HG02678 (cell line): ENCODE measurements at regions not wholly inside any gene's neighbourhood (a gene's known extent, or its start where the extent isn't known, plus 50 kb on each side); places are given as distances from the start of the nearest gene placed in this dataset.

Experiments used
- ATAC-seq: cut with Tn5 transposase; IDR thresholded peaks from one replicate; pipeline ENCODE4 v1.9.1; 2021; ENCODE audit warnings: mild to moderate bottlenecking, moderate library complexity; ENCODE audit not compliant: unreplicated experiment

- ATAC-seq: no peak
These were observed 548.1 kb upstream of the INTU start for GRCh38 chr4:127084666-127085065.

DNA sequence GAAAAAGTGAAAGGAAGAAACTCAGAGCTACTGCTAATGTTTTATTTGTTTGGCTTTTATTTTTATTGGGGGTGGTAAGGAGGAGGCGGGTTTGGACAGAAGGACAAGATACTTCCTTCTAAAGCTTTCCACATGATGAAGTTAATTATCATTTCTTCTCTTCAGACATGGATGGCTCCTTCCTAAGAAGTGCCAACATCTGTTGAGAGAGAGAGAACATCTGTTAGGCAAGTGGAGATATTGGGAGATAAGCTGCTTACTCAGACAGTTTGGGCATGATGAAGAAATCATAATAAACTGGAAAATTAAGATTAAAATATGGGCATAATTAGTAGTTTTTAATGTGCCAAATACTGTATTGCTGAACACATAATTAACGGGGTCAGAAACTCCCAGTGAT, 535.7 kb upstream of the INTU start:
- no peak for ATAC-seq

- ATAC-seq: no peak
These were observed 530.4 kb upstream of the INTU start for GRCh38 chr4:127102361-127102760.

DNA sequence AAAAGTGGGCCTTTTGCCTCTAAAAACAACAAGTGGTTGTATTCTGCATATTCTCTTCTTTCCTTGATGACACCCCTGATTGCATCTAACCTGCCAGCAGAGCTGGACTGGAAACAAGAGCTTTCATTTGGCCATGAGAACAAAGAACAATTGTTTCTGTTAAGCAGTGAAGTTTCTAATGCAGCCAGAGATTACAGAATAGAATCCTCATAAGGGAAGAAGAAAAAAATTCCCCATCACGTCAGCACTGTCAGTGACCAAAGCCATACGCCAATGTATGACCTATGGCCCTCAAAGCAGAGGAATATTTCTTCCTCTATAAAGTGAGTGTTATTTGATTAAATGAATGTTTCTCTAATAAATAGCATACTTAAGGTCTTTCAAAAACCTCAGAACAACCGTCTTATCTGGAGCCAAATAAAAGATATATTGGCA, 529.1 kb upstream of the INTU start:
- no peak for ATAC-seq

- ATAC-seq: no peak
These were observed 518.9 kb upstream of the INTU start for GRCh38 chr4:127113844-127114362.

DNA sequence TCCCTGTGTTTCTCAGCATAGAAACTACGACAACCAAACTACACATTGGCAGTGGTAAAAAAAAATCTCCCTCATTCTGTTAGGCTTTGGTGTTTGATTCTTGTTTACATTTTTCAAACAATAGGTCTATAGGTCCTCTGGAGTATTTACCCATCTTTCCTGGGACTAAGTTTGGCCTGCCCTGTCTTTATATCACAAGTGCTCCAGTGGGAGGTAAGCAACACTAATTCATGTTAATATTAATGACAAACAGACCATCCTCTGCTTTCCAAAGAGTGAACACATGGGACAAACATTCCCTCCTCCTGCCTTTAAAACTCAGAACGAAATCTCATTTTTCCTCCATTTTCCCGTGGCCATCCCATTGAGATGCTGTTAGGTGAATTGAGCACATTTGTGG, 514.1 kb upstream of the INTU start:
- no peak for ATAC-seq

DNA sequence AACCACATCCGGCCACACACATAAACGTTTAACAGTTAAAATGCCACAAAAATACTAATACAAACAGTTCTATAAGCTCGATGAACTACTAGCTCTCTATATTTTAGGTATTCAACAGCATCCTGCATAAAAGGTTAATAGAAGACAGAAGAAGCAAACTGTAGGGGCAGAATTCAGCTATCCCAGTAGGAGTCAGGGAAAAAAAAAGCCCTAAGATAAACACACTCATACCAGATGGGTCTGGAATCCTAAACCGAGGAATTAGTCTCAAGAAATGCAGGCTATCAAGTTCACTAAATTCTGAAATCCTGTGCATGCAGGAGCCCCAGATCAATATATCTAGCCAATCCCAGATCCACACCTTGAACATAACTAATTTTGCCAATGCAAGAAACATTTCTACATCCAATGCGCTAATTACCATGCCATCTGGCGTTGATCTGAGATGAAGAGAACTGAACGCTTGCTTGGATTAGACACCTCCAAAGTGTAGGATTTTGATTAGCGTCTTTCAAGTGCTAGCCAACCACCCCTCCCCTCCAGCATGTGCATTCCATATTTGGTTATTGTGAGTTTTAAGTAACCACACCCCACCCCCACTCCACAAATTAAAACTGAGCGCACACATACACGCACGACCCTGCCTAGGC, 512.2 kb upstream of the INTU start:
- ATAC-seq: no peak

GRCh38 chr4:127124919-127125318, 507.8 kb upstream of the INTU start:
- no peak for ATAC-seq

GRCh38 chr4:127126718-127127117, 506.0 kb upstream of the INTU start:
- ATAC-seq: no peak

GRCh38 chr4:127131527-127131926, 501.2 kb upstream of the INTU start:
- no peak for ATAC-seq

GRCh38 chr4:127134490-127134889, 498.3 kb upstream of the INTU start:
- ATAC-seq: no peak

DNA sequence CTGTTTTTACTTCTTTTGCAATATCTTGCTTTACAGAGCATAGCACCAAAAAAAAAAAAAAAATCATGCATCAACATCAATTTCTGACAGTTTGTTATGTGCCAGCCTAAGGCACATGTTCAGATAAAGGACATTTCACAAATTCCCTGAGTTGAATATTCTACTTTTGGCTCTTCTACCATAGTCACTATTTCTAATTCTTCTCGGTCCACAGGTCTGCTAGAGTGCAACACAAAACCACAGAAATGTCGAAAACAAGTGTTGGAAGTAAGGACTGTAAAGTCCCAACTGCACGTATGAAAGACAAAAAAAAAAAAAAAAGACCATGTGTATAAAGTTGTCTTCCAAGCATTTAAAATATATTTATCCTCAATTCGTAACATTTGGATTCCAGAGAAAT, 494.2 kb upstream of the INTU start:
- ATAC-seq: no peak

DNA sequence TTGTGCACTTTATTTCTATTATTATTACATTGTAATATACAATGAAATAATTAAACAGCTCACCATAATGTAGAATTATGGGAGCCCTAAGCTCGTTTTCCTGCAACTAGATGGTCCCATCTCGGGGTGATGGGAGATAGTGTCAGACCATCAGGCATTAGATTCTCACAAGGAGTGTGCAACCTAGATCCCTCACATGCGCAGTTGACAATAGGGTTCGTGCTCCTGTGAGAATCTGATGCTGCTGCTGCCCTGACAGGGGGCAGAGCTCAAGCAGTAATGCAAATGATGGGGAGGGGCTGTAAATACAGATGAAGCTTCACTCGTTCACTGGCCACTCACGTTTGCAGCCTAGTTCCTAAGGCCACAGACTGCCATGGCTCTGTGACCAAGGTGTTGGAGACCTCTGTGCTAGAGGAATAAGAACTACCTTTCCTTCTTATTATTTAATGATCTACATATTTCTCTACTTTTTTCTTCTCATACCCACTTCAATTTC, 492.9 kb upstream of the INTU start:
- ATAC-seq: no peak

DNA sequence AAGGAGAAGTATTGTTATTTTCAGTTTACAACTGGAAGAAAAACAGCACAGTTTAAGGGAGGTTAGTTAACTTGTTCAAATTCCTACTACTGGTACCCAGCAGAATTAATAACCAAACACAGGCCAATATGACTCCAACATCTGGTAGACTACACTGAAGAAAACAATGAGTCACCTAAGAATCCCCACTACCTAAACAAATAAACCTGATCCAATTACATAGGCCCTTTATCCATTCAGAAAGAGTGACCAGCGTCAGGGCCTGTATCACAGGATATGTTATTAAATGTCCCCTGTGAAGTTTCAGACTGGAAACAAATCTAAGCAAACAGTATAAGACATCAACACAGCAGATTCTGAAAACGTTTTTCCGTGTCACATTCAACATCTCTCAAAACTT, 492.5 kb upstream of the INTU start:
- no peak for ATAC-seq

DNA sequence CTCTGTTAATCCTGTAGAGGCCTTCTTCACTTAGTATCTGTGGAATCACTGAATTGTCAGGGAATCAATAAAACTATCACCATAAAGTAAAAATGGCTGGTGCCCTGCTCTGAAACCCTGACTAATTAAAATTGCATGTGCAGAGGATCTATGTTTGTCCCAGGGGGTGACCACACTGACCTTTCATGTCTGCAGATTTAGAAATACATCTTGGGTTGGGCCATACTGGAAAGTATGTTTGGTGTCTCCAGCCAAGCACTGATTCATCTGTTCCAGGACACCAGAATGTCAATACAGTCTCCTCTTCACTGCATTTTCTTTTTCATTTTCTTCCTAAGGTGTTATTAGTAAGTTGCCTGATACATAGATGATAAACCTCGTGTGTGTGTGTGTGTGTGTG, 490.9 kb upstream of the INTU start:
- no peak for ATAC-seq

DNA sequence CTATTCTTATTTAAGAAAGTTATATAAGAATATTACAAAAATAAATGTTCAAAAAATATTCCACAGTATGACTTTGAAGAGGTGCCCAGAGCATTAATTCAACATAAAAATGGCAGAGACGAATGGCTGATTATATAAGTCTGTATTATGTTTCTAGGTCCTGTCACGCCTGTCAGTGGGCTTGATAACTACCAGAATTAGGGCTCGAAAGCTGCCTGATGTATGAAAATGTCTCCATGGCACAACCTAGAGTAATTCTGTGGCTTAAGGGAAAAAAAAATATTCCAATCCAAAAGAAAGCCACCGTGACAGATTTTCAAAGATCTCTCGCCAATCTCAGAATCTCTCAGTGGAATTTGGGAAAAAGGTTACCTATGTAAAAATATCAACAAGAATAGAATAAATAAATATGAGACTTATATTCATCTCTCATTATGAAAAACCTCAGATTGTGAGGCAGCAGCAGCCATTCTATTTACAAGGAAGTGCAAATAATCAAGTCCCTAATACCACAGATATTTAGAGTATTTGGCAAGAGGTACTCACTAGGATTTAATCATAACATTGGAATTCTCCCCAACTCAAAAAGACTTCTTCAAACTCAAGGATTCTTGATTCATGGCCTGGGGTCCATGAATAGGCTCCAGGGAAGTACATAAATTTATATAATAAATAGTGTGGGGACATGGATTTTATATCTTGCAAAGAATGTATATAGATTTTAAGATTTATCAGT, 489.1 kb upstream of the INTU start:
- ATAC-seq: no peak

DNA sequence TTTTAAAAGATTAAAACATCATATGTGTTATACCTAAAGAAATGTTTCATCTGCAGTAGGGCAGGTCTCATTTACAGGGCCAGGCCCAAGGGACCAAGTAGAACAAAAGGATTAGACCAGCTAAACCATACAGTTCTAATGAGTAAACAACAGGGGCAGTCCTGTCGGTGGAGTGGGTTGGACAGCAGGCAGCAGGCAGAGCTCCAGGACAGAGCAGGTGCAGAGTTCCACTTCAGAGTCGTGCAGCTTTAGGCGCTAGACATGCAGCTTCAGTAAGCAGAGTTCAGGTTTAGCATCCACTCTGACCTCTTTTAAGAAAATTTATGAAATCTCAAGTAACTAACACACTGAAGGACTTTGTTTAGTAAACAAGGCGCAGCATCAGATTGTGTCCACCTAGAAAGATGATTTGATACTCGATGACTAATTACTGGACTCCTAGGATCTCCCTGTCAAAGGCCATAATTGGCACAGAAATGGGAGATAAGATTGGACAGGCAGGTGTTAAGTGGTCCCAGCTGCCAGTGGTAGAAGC, 487.7 kb upstream of the INTU start:
- ATAC-seq: no peak

- ATAC-seq: no peak
These were observed 484.6 kb upstream of the INTU start for GRCh38 chr4:127148165-127148564.

- ATAC-seq: no peak
These were observed 483.7 kb upstream of the INTU start for GRCh38 chr4:127149086-127149485.

- ATAC-seq: no peak
These were observed 480.8 kb upstream of the INTU start for GRCh38 chr4:127151941-127152340.

GRCh38 chr4:127155116-127155515, 477.6 kb upstream of the INTU start:
- no peak for ATAC-seq

DNA sequence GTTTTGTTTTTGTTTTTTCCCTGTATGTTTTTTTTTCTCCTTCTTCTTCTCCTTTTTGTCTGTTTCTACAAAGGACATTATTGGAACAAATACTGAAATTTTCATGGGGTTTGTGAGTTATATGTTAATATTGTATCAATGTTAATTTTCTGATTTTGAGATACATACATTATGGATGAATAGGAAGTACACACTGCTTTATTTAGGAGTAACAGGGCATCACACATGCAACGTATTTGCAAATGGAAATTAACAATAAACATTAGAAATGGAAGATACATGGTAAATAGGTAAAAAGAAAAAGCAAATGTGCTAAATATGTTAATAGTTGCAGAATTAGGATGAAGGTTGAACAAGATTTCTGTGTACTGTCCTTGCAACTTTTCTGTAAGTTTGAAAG, 477.2 kb upstream of the INTU start:
- no peak for ATAC-seq
